H9 (cell line): ENCODE measurements at regions not wholly inside any gene's neighbourhood (a gene's known extent, or its start where the extent isn't known, plus 50 kb on each side); places are given as distances from the start of the nearest gene placed in this dataset.

Experiments
- DNase-seq: peaks from one replicate; pipeline ENCODE4 v3.0.0-alpha.2; 2017
- H2AFZ ChIP-seq: one replicate; pipeline ENCODE4 v1.6.1; 2013; ENCODE audit warnings: mild to moderate bottlenecking, low read length, control low read depth, moderate library complexity
- H2AK5ac ChIP-seq: 2 replicates; pipeline ENCODE4 v1.6.1; 2013; ENCODE audit warnings: low read length, control low read depth, mixed read lengths; ENCODE audit not compliant: insufficient read length
- H2BK120ac ChIP-seq: one replicate; pipeline ENCODE4 v1.6.1; 2013; ENCODE audit warnings: low read depth, mild to moderate bottlenecking, low read length, control low read depth, inconsistent platforms; ENCODE audit not compliant: poor library complexity, severe bottlenecking
- H2BK12ac ChIP-seq: 2 replicates; pipeline ENCODE4 v1.6.1; 2013; ENCODE audit warnings: low read length, control low read depth, mixed read lengths, low read depth; ENCODE audit not compliant: insufficient read length
- H2BK15ac ChIP-seq: 2 replicates; pipeline ENCODE4 v1.6.1; 2013; ENCODE audit warnings: low read depth, low read length, control low read depth
- H2BK20ac ChIP-seq: one replicate; pipeline ENCODE4 v1.6.1; 2013; ENCODE audit warnings: low read depth, mild to moderate bottlenecking, low read length, control low read depth, inconsistent platforms; ENCODE audit not compliant: poor library complexity, severe bottlenecking
- H2BK5ac ChIP-seq: 2 replicates; pipeline ENCODE4 v1.6.1; 2013; ENCODE audit warnings: low read length, control low read depth, mixed read lengths; ENCODE audit not compliant: insufficient read length
- H3K14ac ChIP-seq: 2 replicates; pipeline ENCODE4 v1.6.1; 2013; ENCODE audit warnings: low read length, control low read depth; ENCODE audit not compliant: insufficient read depth
- H3K18ac ChIP-seq: 2 replicates; pipeline ENCODE4 v1.6.1; 2013; ENCODE audit warnings: low read depth, mild to moderate bottlenecking, mixed read lengths, low read length, control low read depth; ENCODE audit not compliant: insufficient read length
- H3K23ac ChIP-seq: 2 replicates; pipeline ENCODE4 v1.6.1; 2013; ENCODE audit warnings: low read length, control low read depth, mixed read lengths, low read depth; ENCODE audit not compliant: insufficient read length
- H3K23me2 ChIP-seq: 2 replicates; pipeline ENCODE4 v1.6.1; 2013; ENCODE audit warnings: low read depth, mild to moderate bottlenecking, mixed read lengths, low read length, control low read depth; ENCODE audit not compliant: insufficient read length, poor library complexity, severe bottlenecking
- H3K27ac ChIP-seq: 2 replicates; pipeline ENCODE4 v1.5.1; 2013; ENCODE audit warnings: low read length, control low read depth, mixed read lengths, low read depth; ENCODE audit not compliant: insufficient read length
- H3K27me3 ChIP-seq: 2 replicates; pipeline ENCODE4 v1.6.1; 2013; ENCODE audit warnings: low read length, control low read depth, inconsistent platforms; ENCODE audit not compliant: insufficient read depth
- H3K4ac ChIP-seq: 2 replicates; pipeline ENCODE4 v1.6.1; 2013; ENCODE audit warnings: low read depth, mild to moderate bottlenecking, control low read depth, inconsistent platforms, low read length, moderate library complexity
- H3K4me1 ChIP-seq: 2 replicates; pipeline ENCODE4 v1.6.1; 2013; ENCODE audit warnings: low read length, control low read depth, inconsistent platforms; ENCODE audit not compliant: insufficient read depth
- H3K4me2 ChIP-seq: 2 replicates; pipeline ENCODE4 v1.6.1; 2013; ENCODE audit warnings: low read length, control low read depth, mixed read lengths; ENCODE audit not compliant: insufficient read length, insufficient read depth
- H3K56ac ChIP-seq: 2 replicates; pipeline ENCODE4 v1.6.1; 2013; ENCODE audit warnings: low read depth, mild to moderate bottlenecking, mixed read lengths, low read length, control low read depth; ENCODE audit not compliant: insufficient read length
- H3K79me1 ChIP-seq: 2 replicates; pipeline ENCODE4 v1.6.1; 2013; ENCODE audit warnings: low read depth, mild to moderate bottlenecking, moderate library complexity, low read length, control low read depth, inconsistent platforms; ENCODE audit not compliant: insufficient read depth, poor library complexity, severe bottlenecking
- H3K79me2 ChIP-seq: 2 replicates; pipeline ENCODE4 v1.6.1; 2013; ENCODE audit warnings: low read length, control low read depth, inconsistent platforms; ENCODE audit not compliant: insufficient read depth
- H3K9ac ChIP-seq: 2 replicates; pipeline ENCODE4 v1.6.1; 2013; ENCODE audit warnings: low read length, control low read depth, mixed read lengths; ENCODE audit not compliant: insufficient read length; ENCODE audit errors: extremely low read depth
- H3K9me3 ChIP-seq: one replicate; pipeline ENCODE4 v1.6.1; 2013; ENCODE audit warnings: low read depth, low read length, inconsistent platforms; ENCODE audit not compliant: control insufficient read depth
- H3T11ph ChIP-seq: one replicate; pipeline ENCODE4 v1.6.1; 2013; ENCODE audit warnings: mild to moderate bottlenecking, low read length, control low read depth, inconsistent platforms
- H4K20me1 ChIP-seq: one replicate; pipeline ENCODE4 v1.6.1; 2013; ENCODE audit not compliant: control insufficient read depth, insufficient read length, insufficient read depth
- H4K5ac ChIP-seq: 2 replicates; pipeline ENCODE4 v1.6.1; 2013; ENCODE audit warnings: low read depth, mild to moderate bottlenecking, mixed read lengths, low read length, control low read depth; ENCODE audit not compliant: insufficient read length
- H4K8ac ChIP-seq: replicated peaks from 2 replicates; pipeline ENCODE4 v1.6.1; 2013; ENCODE audit warnings: low read length, control low read depth, mixed read lengths, low read depth; ENCODE audit not compliant: insufficient read length
- H4K91ac ChIP-seq: 2 replicates; pipeline ENCODE4 v1.6.1; 2013; ENCODE audit warnings: low read depth, mild to moderate bottlenecking, moderate library complexity, mixed read lengths, low read length, control low read depth; ENCODE audit not compliant: insufficient read length
- H3K27ac Mint-ChIP-seq, 3 experiments: 2 replicates in 2 of 3; 3 replicates in 1 of 3; pipeline ENCODE4 v1.8.0; 2020 to 2021; ENCODE audit warnings: mixed read lengths in 3 of 3, mild to moderate bottlenecking in 1 of 3, moderate library complexity in 1 of 3
- H3K27me3 Mint-ChIP-seq: 2 replicates; pipeline ENCODE4 v1.8.0; 2021; ENCODE audit warnings: low read depth, mild to moderate bottlenecking, moderate library complexity, mixed read lengths
- H3K36me3 Mint-ChIP-seq, 3 experiments: 2 replicates in 2 of 3; 3 replicates in 1 of 3; pipeline ENCODE4 v1.8.0; 2020 to 2021; ENCODE audit warnings: low read depth in 3 of 3, mixed read lengths in 3 of 3; ENCODE audit not compliant: insufficient read depth in 1 of 3
- H3K4me1 Mint-ChIP-seq, 2 experiments: 2 replicates each; pipeline ENCODE4 v1.8.0; 2020; ENCODE audit warnings: mixed read lengths in 2 of 2
- H3K4me3 Mint-ChIP-seq, 2 experiments: 2 replicates in 1 of 2; 3 replicates in 1 of 2; pipeline ENCODE4 v1.8.0; 2020 to 2021; ENCODE audit warnings: mild to moderate bottlenecking in 2 of 2, mixed read lengths in 2 of 2, moderate library complexity in 1 of 2
- H3K9me3 Mint-ChIP-seq, 2 experiments: 2 replicates in 1 of 2; 3 replicates in 1 of 2; pipeline ENCODE4 v1.8.0; 2020; ENCODE audit warnings: mild to moderate bottlenecking in 2 of 2, mixed read lengths in 2 of 2, moderate library complexity in 1 of 2
- WGBS: extraction: QIAGEN DNeasy Blood & Tissue Kit; methylation state at CpG from one replicate; pipeline ENCODE4 v1.1.7; 2013; ENCODE audit warnings: missing lambda C conversion rate, low lambda C conversion rate, mixed read lengths; ENCODE audit not compliant: insufficient read length; ENCODE audit errors: extremely low coverage; 5-methylcytosine and 5-hydroxymethylcytosine counted together
- TF ChIP-seq, protein P1 (sequence below): fragments of 200-600 bp; sonication (generic); conservative IDR thresholded peaks from 3 replicates; pipeline ENCODE4 v1.8.0; 2021; ENCODE audit warnings: antibody characterized with exemption, mild to moderate bottlenecking

DNA sequence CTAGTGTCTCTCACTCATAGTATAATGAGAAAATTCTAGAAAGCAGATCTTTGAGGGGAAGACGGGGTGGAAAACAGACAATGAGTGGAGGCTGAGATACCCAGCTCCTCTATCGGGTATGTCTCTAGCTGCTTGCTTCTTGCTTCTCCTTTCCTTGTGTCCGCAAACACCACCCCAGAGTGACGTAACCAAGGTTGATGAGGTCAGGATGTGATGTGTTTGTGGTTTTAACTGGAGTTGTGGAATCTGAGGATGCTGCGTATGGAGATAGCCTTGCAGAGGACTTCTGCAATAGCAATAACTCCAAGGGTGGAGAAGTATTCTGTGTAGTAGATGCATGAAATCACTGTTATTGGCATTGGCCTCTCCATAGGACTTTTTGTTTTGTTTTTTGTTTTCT is 132.7 kb upstream of the IFNGR1 start:
- Histone ChIP-seq H3K79me2 (no peaks in the 10 kb centered on the region), H2AK5ac (no peak overlapping the region), H2BK12ac (no peak overlapping the region), H2AFZ (no peak overlapping the region), H3K27ac (no peak overlapping the region), H4K91ac (no peak overlapping the region), H4K20me1 (no peaks in the 10 kb centered on the region), H3K4ac (no peak overlapping the region), H3K79me1 (no peaks in the 10 kb centered on the region), H3K18ac (no peak overlapping the region), H3K23me2 (no peaks in the 10 kb centered on the region), H2BK20ac (no peak overlapping the region), H3K4me2 (no peak overlapping the region), H3K27me3 (no peaks in the 10 kb centered on the region), H3K4me1 (no peaks in the 10 kb centered on the region), H4K8ac (no peak overlapping the region), H2BK120ac (no peak overlapping the region), H3K56ac (no peak overlapping the region), H3K14ac (no peak overlapping the region), H3K9ac (no peak overlapping the region), H2BK5ac (no peak overlapping the region), H2BK15ac (no peak overlapping the region), H4K5ac (no peak overlapping the region), H3K23ac (no peak overlapping the region), H3T11ph (no peak overlapping the region), H3K9me3 (no peaks in the 10 kb centered on the region)
- Mint-ChIP-seq H3K27ac (no peak overlapping the region), H3K27me3 (no peaks in the 10 kb centered on the region; the same call in 1 of the 2 replicates), H3K4me1 (no peaks in the 10 kb centered on the region), H3K4me3 (no peak overlapping the region), H3K36me3 (no peaks in the 10 kb centered on the region), H3K9me3 (no peaks in the 10 kb centered on the region)
- WGBS = no CpG with 5 or more reads among the region's 5 CpGs
- DNase-seq = no peak
- TF ChIP-seq, protein P1, sequence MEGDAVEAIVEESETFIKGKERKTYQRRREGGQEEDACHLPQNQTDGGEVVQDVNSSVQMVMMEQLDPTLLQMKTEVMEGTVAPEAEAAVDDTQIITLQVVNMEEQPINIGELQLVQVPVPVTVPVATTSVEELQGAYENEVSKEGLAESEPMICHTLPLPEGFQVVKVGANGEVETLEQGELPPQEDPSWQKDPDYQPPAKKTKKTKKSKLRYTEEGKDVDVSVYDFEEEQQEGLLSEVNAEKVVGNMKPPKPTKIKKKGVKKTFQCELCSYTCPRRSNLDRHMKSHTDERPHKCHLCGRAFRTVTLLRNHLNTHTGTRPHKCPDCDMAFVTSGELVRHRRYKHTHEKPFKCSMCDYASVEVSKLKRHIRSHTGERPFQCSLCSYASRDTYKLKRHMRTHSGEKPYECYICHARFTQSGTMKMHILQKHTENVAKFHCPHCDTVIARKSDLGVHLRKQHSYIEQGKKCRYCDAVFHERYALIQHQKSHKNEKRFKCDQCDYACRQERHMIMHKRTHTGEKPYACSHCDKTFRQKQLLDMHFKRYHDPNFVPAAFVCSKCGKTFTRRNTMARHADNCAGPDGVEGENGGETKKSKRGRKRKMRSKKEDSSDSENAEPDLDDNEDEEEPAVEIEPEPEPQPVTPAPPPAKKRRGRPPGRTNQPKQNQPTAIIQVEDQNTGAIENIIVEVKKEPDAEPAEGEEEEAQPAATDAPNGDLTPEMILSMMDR = no peak
